ENCODE measurements at regions not wholly inside any gene's neighbourhood (a gene's known extent, or its start where the extent isn't known, plus 50 kb on each side); places are given as distances from the start of the nearest gene placed in this dataset.

DNA sequence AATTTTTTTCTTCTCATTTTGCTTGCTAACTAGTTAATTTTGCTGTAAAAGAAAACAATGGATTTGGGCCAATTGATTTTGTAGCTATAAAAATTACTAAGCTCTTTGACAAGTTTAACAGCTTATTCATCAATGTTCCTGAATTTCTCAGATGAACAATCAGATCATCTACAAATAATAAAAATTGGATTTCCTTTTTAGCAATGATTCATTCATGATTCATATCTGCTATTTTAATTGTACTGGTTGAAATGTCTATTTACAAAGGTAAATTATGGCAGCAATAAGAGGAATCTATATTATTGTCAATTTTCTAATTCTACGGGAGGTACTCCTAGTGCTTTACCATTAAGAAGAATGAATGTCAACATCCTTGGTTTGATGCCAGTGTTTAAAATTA, 178.8 kb upstream of the BTBD3 start:
- Mint-ChIP-seq H3K36me3 (ENCODE audit: low read depth) (no peaks in the 10 kb centered on the region), H3K27me3 (ENCODE audit: low read depth) (no peaks in the 10 kb centered on the region), H3K4me3 (no peak overlapping the region), H3K27ac (ENCODE audit: unreplicated experiment) (no peak overlapping the region), H3K9me3 (peaks cover 3% of the 10 kb centered on the region), H3K4me1 (no peaks in the 10 kb centered on the region)
- no peak for DNase-seq (ENCODE audit: low read depth, low spot score)
- TF ChIP-seq, protein P1, sequence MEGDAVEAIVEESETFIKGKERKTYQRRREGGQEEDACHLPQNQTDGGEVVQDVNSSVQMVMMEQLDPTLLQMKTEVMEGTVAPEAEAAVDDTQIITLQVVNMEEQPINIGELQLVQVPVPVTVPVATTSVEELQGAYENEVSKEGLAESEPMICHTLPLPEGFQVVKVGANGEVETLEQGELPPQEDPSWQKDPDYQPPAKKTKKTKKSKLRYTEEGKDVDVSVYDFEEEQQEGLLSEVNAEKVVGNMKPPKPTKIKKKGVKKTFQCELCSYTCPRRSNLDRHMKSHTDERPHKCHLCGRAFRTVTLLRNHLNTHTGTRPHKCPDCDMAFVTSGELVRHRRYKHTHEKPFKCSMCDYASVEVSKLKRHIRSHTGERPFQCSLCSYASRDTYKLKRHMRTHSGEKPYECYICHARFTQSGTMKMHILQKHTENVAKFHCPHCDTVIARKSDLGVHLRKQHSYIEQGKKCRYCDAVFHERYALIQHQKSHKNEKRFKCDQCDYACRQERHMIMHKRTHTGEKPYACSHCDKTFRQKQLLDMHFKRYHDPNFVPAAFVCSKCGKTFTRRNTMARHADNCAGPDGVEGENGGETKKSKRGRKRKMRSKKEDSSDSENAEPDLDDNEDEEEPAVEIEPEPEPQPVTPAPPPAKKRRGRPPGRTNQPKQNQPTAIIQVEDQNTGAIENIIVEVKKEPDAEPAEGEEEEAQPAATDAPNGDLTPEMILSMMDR (conservative IDR thresholded peaks at IDR 0.05) = no peak

DNA sequence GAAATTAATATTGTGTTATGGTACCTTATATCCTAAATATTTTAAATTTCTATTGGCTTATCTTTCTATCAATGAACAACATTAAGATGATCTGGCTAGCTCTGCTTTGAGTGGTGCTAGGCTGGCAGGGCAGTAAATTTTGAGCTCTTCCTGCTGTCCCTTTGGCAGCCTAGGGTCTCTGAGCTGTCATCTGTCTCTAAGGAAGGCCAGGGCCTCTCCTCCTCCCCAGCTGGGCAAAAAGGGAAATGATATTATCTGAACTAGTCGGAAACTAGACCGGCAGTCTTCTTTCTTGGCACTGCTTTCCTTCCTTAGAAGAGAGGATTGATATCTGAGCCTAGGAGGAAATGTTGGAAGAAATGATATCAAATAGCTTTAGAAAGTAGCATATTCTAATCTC, 176.7 kb upstream of the BTBD3 start:
- Mint-ChIP-seq H3K27me3 (ENCODE audit: low read depth) (no peaks in the 10 kb centered on the region), H3K4me3 (no peak overlapping the region), H3K27ac (ENCODE audit: unreplicated experiment) (no peak overlapping the region), H3K9me3 (peaks cover 3% of the 10 kb centered on the region), H3K36me3 (ENCODE audit: low read depth) (no peaks in the 10 kb centered on the region), H3K4me1 (no peaks in the 10 kb centered on the region)
- TF ChIP-seq, protein P1 (conservative IDR thresholded peaks at IDR 0.05) = no peak
- DNase-seq (ENCODE audit: low read depth, low spot score) = no peak

DNA sequence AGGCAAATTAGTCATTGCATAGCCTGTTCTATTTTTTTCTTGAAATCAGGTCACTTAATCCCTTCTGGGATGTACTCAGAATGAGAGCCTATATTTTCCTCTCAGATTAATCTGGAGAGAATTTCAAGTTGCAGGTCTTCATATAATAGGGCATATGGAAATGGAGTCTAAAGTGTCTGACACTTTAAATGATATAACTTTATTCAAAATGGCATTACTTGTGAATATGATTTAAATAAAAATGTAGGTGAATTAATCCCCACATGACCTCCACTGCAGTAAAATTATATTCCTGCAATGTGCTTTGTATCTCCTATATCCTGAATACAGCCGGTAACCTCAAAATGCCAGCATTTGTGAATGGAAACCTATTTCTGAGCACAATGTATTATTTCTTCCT, 172.5 kb upstream of the BTBD3 start:
- H3K9me3 Mint-ChIP-seq = peaks cover 3% of the 10 kb centered on the region
- no peaks in the 10 kb centered on the region for H3K4me1 Mint-ChIP-seq
- no peak overlapping the region for H3K4me3 Mint-ChIP-seq
- H3K27me3 Mint-ChIP-seq (ENCODE audit: low read depth) = no peaks in the 10 kb centered on the region
- no peak overlapping the region for H3K27ac Mint-ChIP-seq (ENCODE audit: unreplicated experiment)
- TF ChIP-seq, protein P1 (conservative IDR thresholded peaks at IDR 0.05) = no peak
- H3K36me3 Mint-ChIP-seq (ENCODE audit: low read depth) = no peaks in the 10 kb centered on the region
- no peak for DNase-seq (ENCODE audit: low read depth, low spot score)

DNA sequence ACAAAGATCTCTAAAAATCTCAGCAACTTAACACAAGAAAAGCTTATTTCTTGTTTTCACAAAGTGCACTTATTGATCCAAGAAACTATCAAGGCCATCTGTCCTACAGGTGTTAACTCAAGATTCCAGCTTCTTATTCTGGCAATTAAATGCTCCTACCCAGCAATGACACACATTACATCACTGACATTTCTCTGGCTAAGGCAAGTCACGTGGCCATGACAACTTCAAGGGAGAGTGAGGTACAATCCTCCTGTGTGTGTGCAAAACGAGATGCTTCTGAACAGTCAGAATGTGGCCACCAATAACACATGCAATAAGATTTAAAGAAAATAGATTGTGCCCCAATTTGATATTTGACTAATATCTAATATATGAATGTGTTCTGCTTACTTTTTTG, 169.3 kb upstream of the BTBD3 start:
- Mint-ChIP-seq H3K9me3 (peaks cover 3% of the 10 kb centered on the region), H3K4me1 (no peaks in the 10 kb centered on the region), H3K27ac (ENCODE audit: unreplicated experiment) (no peak overlapping the region), H3K36me3 (ENCODE audit: low read depth) (peaks cover 3% of the 10 kb centered on the region), H3K4me3 (no peak overlapping the region), H3K27me3 (ENCODE audit: low read depth) (no peaks in the 10 kb centered on the region)
- DNase-seq (ENCODE audit: low read depth, low spot score) = no peak
- TF ChIP-seq, protein P1 (conservative IDR thresholded peaks at IDR 0.05) = no peak

DNA sequence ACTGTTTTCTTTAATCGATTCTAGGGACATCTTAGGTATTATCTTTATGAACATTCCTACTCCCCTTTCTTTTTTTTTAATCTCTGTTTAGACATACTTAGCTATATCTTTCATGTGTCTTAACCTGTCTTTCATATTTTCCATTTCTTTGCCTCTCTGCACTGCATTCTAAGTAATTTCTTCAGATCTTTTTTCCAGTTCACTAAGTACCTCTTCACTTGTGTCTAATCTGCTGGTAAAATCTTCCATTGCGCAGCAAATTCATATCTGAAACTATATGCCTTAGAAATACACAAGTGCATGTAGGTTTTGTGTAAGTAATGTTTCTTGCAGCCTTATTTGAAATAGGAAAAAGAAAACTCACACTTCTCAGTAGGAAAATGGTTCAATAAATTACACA, 165.4 kb upstream of the BTBD3 start:
- TF ChIP-seq, protein P1 (conservative IDR thresholded peaks at IDR 0.05) = no peak
- DNase-seq (ENCODE audit: low read depth, low spot score) = no peak
- H3K27me3 Mint-ChIP-seq (ENCODE audit: low read depth) = no peaks in the 10 kb centered on the region
- peaks cover 3% of the 10 kb centered on the region for H3K36me3 Mint-ChIP-seq (ENCODE audit: low read depth)
- H3K4me3 Mint-ChIP-seq = no peak overlapping the region
- peaks cover 3% of the 10 kb centered on the region for H3K9me3 Mint-ChIP-seq
- H3K4me1 Mint-ChIP-seq = peaks cover 15% of the 10 kb centered on the region
- H3K27ac Mint-ChIP-seq (ENCODE audit: unreplicated experiment) = no peak overlapping the region

DNA sequence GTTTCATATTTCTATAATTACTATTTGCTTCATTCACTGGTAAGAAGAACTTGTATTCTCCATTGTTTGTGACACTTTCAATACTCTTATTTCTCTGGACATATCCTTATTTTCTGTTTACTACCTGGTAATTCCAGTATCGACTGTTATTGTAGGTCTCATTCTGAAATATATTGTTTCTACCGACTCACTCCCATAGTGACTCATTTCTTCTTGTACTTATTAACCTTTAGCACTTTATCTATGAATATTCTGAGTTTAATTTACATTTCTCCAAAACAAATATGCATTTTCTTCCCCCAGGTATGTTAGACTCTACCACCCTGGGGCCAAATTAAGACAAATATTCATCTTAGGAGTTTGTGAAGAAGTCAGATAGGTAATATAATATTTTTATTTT, 164.5 kb upstream of the BTBD3 start:
- peaks cover 7% of the 10 kb centered on the region for H3K9me3 Mint-ChIP-seq
- TF ChIP-seq, protein P1 (conservative IDR thresholded peaks at IDR 0.05) = no peak
- no peak overlapping the region for H3K4me3 Mint-ChIP-seq
- peaks cover 15% of the 10 kb centered on the region for H3K4me1 Mint-ChIP-seq
- no peak for DNase-seq (ENCODE audit: low read depth, low spot score)
- H3K27me3 Mint-ChIP-seq (ENCODE audit: low read depth) = no peaks in the 10 kb centered on the region
- H3K27ac Mint-ChIP-seq (ENCODE audit: unreplicated experiment) = no peak overlapping the region
- H3K36me3 Mint-ChIP-seq (ENCODE audit: low read depth) = peaks cover 3% of the 10 kb centered on the region

All from neural crest cell (in vitro differentiated cells).